Right lobe of liver (tissue), 6 donors: ENCODE measurements at regions not wholly inside any gene's neighbourhood (a gene's known extent, or its start where the extent isn't known, plus 50 kb on each side); places are given as distances from the start of the nearest gene placed in this dataset.
"Not testable (repeated sequence)": the region's sequence is repeated elsewhere in the genome, so short reads cannot be mapped to it uniquely, and the experiment has no call there.

Source experiments
- ATAC-seq, 4 donors: fragments of 200-7000 bp; cut with Tn5 transposase; one replicate each; pipeline ENCODE4 v1.9.1; 2020; ENCODE audit warnings: mild to moderate bottlenecking in 4 of 4, moderate library complexity in 4 of 4
- DNase-seq, 3 donors: peaks; one replicate each; pipeline ENCODE4 v3.0.0-alpha.2; 2020
- H3K27ac ChIP-seq, 3 donors: fragments of 200-600 bp; one replicate each; pipeline ENCODE4 v1.8.0; 2022
- H3K27me3 ChIP-seq, 2 donors: fragments of 200-600 bp; one replicate each; pipeline ENCODE4 v1.8.0; 2022
- H3K36me3 ChIP-seq, 4 donors: fragments of 200-600 bp; sonication (generic) in 1 of 4; one replicate each; pipeline versions ENCODE4 v1.5.1 to v1.8.0; 2017 to 2022; ENCODE audit warnings: control low read depth in 1 of 4
- H3K4me1 ChIP-seq, 4 donors: fragments of 200-600 bp; sonication (generic) in 1 of 4; one replicate each; pipeline versions ENCODE4 v1.5.1 to v1.8.0; 2017 to 2022; ENCODE audit warnings: control low read depth in 1 of 4
- H3K4me3 ChIP-seq, 3 donors: fragments of 200-600 bp; one replicate each; pipeline ENCODE4 v1.8.0; 2022
- H3K9me3 ChIP-seq, 4 donors: fragments of 200-600 bp; sonication (generic) in 1 of 4; one replicate each; pipeline versions ENCODE4 v1.5.1 to v1.8.0; 2017 to 2022; ENCODE audit warnings: control low read depth in 1 of 4
- POLR2A ChIP-seq: fragments of 450-650 bp; IDR thresholded peaks from one replicate; pipeline ENCODE4 v1.6.1; 2017; ENCODE audit warnings: antibody characterized with exemption, mild to moderate bottlenecking
- WGBS: methylation state at CpG from one replicate; pipeline ENCODE4 v1.1.6; 2018; ENCODE audit warnings: low coverage, low lambda C conversion rate; ENCODE audit not compliant: insufficient coverage; ENCODE audit errors: missing lambda C conversion rate; 5-methylcytosine and 5-hydroxymethylcytosine counted together
- intact Hi-C, 2 donors: fragments of 100-400 bp; cut with DNase I; formaldehyde crosslinking; loops; one replicate each; pipeline versions ENCODE4 v1.11.2 to v1.14.1; 2022
- TF ChIP-seq, protein P1 (sequence below), 4 donors: fragments of 200-600 bp in 3 of 4; fragments of 450-650 bp in 1 of 4; IDR thresholded peaks; one replicate each; pipeline versions ENCODE4 v1.5.1 to v1.8.0; 2016 to 2022; ENCODE audit warnings: antibody characterized with exemption in 4 of 4, mild to moderate bottlenecking in 2 of 4
- donor health status: DM: no; HTN: yes; CAD: no.
- donor health status: DM: no; HTN: no; CAD: no.
- donor health status: DM: no; HTN: no; CAD: no.
- donor health status: DM: no; HTN: yes; CAD: no.
- donor health status: DM: no; HTN: yes; CAD: no.

DNA sequence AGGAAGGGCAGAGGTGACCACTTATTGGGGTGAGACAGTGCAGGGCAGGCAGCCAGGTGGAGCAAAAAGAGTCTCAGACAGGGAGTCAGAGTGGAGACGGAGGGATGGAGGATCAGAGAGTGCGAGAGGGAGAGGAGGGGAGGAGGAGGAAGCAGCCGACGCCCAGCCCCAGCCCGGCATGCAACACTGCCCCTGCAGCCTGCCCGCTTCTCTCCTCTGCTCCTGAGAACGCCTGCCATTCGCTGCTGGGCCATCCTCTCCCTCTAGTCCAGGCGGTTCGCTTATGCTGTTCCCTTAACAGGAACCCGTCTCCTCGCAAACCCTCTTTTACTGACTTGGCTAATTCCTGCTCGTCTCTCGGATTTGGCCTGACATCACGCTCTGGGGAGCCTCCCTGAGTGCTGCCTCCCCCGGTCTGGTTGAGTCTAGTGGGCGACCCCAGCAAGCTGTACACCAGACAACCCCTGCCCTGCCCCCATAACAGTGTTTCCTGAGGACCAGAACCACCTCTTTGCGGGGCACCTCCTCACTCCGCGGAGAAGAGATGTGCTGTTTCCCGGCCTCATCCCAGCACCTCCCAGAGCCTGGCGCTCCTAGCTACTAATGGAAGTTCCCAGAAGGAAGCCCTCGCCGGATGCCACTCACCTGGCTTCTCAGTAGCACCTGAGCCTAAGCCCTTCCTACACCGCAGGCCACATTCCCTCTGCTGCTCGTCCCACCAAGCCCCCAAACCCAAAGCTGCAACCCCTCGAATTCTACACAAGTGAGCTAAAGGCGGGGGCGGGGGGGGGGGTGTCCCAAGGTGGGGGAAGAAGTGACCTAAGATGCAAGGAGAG lies 61.2 kb upstream of the CCL1 start:
- no peak overlapping the region for H3K27ac ChIP-seq
- intact Hi-C loops: loop anchor here (10.0 kb wide), 2 partner anchors 211 to 701 kb away; partner anchors contain the start of gene FNDC8 (in 1 of the 2)
- ATAC-seq (peak in 3 of 4 donors; percentile 23 to 28 (median 25)), DNase-seq (no peak)
- H3K27me3 ChIP-seq: no peaks in the 10 kb centered on the region
- H3K4me1 ChIP-seq: no peaks in the 10 kb centered on the region
- no peaks in the 10 kb centered on the region for H3K36me3 ChIP-seq
- 13% methylated on average over 17 of the region's 29 CpGs for WGBS
- H3K9me3 ChIP-seq: no peaks in the 10 kb centered on the region
- H3K4me3 ChIP-seq: no peak overlapping the region
- TF ChIP-seq, protein P1, sequence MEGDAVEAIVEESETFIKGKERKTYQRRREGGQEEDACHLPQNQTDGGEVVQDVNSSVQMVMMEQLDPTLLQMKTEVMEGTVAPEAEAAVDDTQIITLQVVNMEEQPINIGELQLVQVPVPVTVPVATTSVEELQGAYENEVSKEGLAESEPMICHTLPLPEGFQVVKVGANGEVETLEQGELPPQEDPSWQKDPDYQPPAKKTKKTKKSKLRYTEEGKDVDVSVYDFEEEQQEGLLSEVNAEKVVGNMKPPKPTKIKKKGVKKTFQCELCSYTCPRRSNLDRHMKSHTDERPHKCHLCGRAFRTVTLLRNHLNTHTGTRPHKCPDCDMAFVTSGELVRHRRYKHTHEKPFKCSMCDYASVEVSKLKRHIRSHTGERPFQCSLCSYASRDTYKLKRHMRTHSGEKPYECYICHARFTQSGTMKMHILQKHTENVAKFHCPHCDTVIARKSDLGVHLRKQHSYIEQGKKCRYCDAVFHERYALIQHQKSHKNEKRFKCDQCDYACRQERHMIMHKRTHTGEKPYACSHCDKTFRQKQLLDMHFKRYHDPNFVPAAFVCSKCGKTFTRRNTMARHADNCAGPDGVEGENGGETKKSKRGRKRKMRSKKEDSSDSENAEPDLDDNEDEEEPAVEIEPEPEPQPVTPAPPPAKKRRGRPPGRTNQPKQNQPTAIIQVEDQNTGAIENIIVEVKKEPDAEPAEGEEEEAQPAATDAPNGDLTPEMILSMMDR (IDR thresholded peaks at IDR 0.05): no peak
- no peak for TF ChIP-seq POLR2A

DNA sequence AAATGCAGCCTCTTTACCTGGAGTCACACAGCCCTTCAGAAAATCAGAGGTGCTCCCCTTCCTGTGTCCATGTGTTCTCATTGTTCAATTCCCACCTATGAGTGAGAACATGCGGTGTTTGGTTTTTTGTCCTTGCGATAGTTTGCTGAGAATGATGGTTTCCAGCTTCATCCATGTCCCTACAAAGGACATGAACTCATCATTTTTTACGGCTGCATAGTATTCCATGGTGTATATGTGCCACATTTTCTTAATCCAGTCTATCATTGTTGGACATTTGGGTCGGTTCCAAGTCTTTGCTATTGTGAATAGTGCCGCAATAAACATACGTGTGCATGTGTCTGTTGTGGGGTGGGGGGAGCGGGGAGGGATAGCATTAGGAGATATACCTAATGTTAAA lies 60.3 kb upstream of the CCL1 start:
- not testable (repeated sequence) for H3K27me3 ChIP-seq
- WGBS: 66% methylated on average over 4 of the region's 7 CpGs

DNA sequence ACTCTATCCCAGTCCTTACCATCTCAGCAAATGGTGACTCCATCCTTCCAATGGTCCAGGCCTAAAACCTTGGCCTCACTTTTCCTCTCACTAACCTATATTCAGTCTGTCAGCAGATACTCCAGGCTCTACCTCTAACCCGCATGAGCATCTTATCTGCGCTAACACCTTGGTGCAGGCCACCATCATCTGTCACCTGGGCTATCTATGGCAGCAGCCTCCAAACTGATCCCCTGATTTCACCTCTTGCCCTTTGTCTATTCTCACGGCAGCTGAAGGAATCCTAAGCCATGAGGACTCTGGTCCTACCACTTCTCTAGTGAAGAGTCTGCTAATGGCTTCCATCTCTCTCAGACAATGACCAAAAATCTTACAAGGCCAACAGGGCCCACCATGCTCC lies 57.9 kb upstream of the CCL1 start:
- ATAC-seq: no peak
- no peaks in the 10 kb centered on the region for H3K27me3 ChIP-seq
- WGBS: 36% methylated on average over 2 of the region's 3 CpGs
- no peak for DNase-seq
- no peaks in the 10 kb centered on the region for H3K9me3 ChIP-seq
- no peaks in the 10 kb centered on the region for H3K4me1 ChIP-seq
- H3K36me3 ChIP-seq: no peaks in the 10 kb centered on the region
- no peak overlapping the region for H3K4me3 ChIP-seq
- no peak overlapping the region for H3K27ac ChIP-seq
- TF ChIP-seq, protein P1 (IDR thresholded peaks at IDR 0.05): no peak
- TF ChIP-seq POLR2A: no peak
- intact Hi-C loops: loop anchor here (10.0 kb wide), 2 partner anchors 214 to 704 kb away; partner anchors contain the start of gene FNDC8 (in 1 of the 2)

More for the DNA sequence above, 60.3 kb upstream of the CCL1 start:
- not testable (repeated sequence) for H3K36me3 ChIP-seq, H3K27ac ChIP-seq, H3K4me3 ChIP-seq, H3K9me3 ChIP-seq, DNase-seq, ATAC-seq, H3K4me1 ChIP-seq
- intact Hi-C loops: loop anchor here (10.0 kb wide), 2 partner anchors 211 to 701 kb away; partner anchors contain the start of gene FNDC8 (in 1 of the 2)

DNA sequence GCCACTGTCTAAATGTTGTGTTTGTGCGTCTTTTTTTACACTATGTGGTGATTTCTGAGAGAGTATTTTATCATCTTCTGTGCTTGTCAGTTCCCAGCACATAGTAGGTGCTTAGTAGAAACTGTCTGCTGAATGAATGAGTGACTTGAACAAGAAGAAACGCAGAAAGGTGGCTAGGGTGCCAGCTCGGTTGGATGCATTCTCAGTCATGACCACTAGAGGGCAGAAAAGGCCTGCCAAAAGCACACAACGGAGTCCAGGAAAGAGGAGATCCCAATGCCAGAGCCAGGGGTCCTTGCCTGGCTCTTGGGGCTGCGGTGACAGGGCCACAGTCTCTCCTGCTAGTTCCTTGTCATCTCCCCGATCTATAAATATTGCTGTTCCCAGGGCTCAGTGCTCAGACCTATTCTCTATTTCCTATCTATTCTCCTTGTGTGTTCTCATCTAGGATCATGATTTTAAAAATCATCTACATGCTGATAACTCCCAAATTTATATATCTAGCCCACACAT lies 57.3 kb upstream of the CCL1 start:
- Histone ChIP-seq H3K27ac (no peak overlapping the region), H3K27me3 (no peaks in the 10 kb centered on the region)

More for the DNA sequence above, 57.3 kb upstream of the CCL1 start:
- 2% methylated on average over 5 of the region's 6 CpGs for WGBS
- H3K36me3 ChIP-seq: no peaks in the 10 kb centered on the region
- no peaks in the 10 kb centered on the region for H3K9me3 ChIP-seq
- TF ChIP-seq, protein P1 (IDR thresholded peaks at IDR 0.05): peak; percentile 86 to 96 (median 94)
- TF ChIP-seq POLR2A: no peak
- ATAC-seq (peak; percentile 70 to 91 (median 81)), DNase-seq (peak in 2 of 3 donors; percentile 39 to 62)
- intact Hi-C loops: loop anchor here (10.0 kb wide), 2 partner anchors 214 to 704 kb away; partner anchors contain the start of gene FNDC8 (in 1 of the 2)
- H3K4me3 ChIP-seq: no peak overlapping the region
- H3K4me1 ChIP-seq: no peaks in the 10 kb centered on the region
